Stomach (tissue), 4 donors: ENCODE measurements at regions not wholly inside any gene's neighbourhood (a gene's known extent, or its start where the extent isn't known, plus 50 kb on each side); places are given as distances from the start of the nearest gene placed in this dataset.

ENCODE experiments used
- POLR2A ChIP-seq, 4 donors: fragments of 450-650 bp; IDR thresholded peaks; one replicate each; pipeline ENCODE4 v1.6.1; 2016; ENCODE audit warnings: antibody characterized with exemption in 4 of 4, control low read depth in 2 of 4, mild to moderate bottlenecking in 1 of 4, moderate library complexity in 1 of 4
- POLR2AphosphoS5 ChIP-seq, 3 donors: sonication (generic); formaldehyde crosslinking; IDR thresholded peaks; one replicate each; pipeline ENCODE4 v1.6.1; 2016; ENCODE audit warnings: antibody characterized with exemption in 3 of 3

GRCh38 chr2:104755026-104755878, 98.7 kb upstream of the POU3F3 start:
- TF ChIP-seq POLR2A (IDR thresholded peaks at IDR 0.05): no peak
- TF ChIP-seq POLR2AphosphoS5 (IDR thresholded peaks at IDR 0.05): no peak
